ENCODE measurements at regions not wholly inside any gene's neighbourhood (a gene's known extent, or its start where the extent isn't known, plus 50 kb on each side); places are given as distances from the start of the nearest gene placed in this dataset.

DNA sequence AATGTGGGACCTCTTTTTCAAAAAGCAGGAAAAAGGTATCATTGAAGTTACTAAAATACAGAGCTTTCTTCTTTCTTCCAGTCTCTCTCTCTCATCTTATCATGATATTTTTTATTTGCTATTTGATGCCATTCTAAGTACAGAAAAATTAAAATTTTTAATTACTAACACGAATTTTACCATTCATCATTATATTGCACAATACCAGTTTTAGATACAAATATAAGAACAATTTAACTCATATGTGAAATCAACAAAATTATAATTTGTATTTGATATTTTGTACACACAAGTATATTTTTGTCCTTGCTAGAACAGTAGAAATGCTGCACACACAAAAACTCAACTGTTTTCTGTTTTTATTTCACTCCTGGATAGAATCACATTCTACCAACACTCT is 112.2 kb downstream of the OAT start:
- CTCF ChIA-PET = no interaction called here
- TF ChIP-seq, protein P1, sequence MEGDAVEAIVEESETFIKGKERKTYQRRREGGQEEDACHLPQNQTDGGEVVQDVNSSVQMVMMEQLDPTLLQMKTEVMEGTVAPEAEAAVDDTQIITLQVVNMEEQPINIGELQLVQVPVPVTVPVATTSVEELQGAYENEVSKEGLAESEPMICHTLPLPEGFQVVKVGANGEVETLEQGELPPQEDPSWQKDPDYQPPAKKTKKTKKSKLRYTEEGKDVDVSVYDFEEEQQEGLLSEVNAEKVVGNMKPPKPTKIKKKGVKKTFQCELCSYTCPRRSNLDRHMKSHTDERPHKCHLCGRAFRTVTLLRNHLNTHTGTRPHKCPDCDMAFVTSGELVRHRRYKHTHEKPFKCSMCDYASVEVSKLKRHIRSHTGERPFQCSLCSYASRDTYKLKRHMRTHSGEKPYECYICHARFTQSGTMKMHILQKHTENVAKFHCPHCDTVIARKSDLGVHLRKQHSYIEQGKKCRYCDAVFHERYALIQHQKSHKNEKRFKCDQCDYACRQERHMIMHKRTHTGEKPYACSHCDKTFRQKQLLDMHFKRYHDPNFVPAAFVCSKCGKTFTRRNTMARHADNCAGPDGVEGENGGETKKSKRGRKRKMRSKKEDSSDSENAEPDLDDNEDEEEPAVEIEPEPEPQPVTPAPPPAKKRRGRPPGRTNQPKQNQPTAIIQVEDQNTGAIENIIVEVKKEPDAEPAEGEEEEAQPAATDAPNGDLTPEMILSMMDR (IDR thresholded peaks at IDR 0.05; ENCODE audit: unreplicated experiment) = no peak
- Mint-ChIP-seq H3K27ac (ENCODE audit: unreplicated experiment) (no peak overlapping the region), H3K9me3 (ENCODE audit: low read depth, unreplicated experiment) (no peaks in the 10 kb centered on the region), H3K4me1 (ENCODE audit: low read depth, unreplicated experiment) (no peaks in the 10 kb centered on the region), H3K36me3 (ENCODE audit: insufficient read depth, unreplicated experiment) (no peaks in the 10 kb centered on the region), H3K4me3 (ENCODE audit: low read depth, unreplicated experiment) (no peak overlapping the region), H3K27me3 (ENCODE audit: unreplicated experiment) (peaks cover 22% of the 10 kb centered on the region)
- DNase-seq = no peak
- BruUV-seq (replicated peaks) = no TSS peak
- intact Hi-C loops (cut with micrococcal nuclease; ENCODE audit: unreplicated experiment) = no loop called here

DNA sequence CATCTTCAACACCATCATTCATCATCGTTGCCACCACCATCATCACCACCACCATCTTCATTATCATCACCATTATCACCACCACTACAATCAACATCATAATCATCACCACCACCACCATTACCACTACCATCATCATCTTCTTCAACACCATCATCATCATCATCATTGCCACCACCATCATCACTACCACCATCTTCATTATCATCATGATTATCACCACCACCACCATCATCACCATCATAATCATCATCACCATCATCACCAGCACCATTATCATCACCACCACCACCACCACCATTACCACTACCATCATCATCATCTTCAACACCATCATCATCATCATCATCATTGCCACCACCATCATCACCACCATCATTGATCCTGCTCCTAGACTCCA is 112.7 kb downstream of the OAT start:
- CTCF ChIA-PET = no interaction called here
- Mint-ChIP-seq H3K27me3 (ENCODE audit: unreplicated experiment) (peaks cover 27% of the 10 kb centered on the region), H3K9me3 (ENCODE audit: low read depth, unreplicated experiment) (no peaks in the 10 kb centered on the region), H3K4me3 (ENCODE audit: low read depth, unreplicated experiment) (no peak overlapping the region), H3K36me3 (ENCODE audit: insufficient read depth, unreplicated experiment) (no peaks in the 10 kb centered on the region), H3K27ac (ENCODE audit: unreplicated experiment) (no peak overlapping the region), H3K4me1 (ENCODE audit: low read depth, unreplicated experiment) (no peaks in the 10 kb centered on the region)
- BruUV-seq (replicated peaks) = no TSS peak
- no peak for DNase-seq
- intact Hi-C loops (cut with micrococcal nuclease; ENCODE audit: unreplicated experiment) = no loop called here
- TF ChIP-seq, protein P1 (IDR thresholded peaks at IDR 0.05; ENCODE audit: unreplicated experiment) = no peak

DNA sequence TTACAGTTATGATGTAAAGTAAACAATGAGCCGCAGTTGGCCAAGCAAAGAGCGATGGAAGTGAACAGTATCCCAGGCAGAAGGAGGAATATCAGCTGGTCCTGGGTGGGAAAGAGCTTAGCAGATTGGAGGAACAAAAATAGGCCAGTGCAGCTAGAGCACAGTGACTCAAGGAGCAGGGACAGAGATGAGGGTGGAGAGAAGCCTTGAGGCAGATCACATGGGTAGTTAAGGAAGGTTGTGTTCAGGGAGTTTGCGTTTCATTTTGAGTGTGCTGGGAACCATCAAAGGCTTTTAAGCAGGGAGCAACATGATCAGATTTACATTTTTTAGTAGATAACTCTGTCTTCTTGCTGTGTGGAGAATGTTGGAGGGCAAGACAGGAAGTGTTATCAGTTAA is 113.6 kb downstream of the OAT start:
- Mint-ChIP-seq H3K9me3 (ENCODE audit: low read depth, unreplicated experiment) (no peaks in the 10 kb centered on the region), H3K4me3 (ENCODE audit: low read depth, unreplicated experiment) (no peak overlapping the region), H3K36me3 (ENCODE audit: insufficient read depth, unreplicated experiment) (no peaks in the 10 kb centered on the region), H3K27ac (ENCODE audit: unreplicated experiment) (no peak overlapping the region), H3K27me3 (ENCODE audit: unreplicated experiment) (peaks cover 35% of the 10 kb centered on the region), H3K4me1 (ENCODE audit: low read depth, unreplicated experiment) (no peaks in the 10 kb centered on the region)
- BruUV-seq (replicated peaks) = no TSS peak
- intact Hi-C loops (cut with micrococcal nuclease; ENCODE audit: unreplicated experiment) = no loop called here
- TF ChIP-seq, protein P1 (IDR thresholded peaks at IDR 0.05; ENCODE audit: unreplicated experiment) = no peak
- DNase-seq = no peak
- CTCF ChIA-PET = no interaction called here

DNA sequence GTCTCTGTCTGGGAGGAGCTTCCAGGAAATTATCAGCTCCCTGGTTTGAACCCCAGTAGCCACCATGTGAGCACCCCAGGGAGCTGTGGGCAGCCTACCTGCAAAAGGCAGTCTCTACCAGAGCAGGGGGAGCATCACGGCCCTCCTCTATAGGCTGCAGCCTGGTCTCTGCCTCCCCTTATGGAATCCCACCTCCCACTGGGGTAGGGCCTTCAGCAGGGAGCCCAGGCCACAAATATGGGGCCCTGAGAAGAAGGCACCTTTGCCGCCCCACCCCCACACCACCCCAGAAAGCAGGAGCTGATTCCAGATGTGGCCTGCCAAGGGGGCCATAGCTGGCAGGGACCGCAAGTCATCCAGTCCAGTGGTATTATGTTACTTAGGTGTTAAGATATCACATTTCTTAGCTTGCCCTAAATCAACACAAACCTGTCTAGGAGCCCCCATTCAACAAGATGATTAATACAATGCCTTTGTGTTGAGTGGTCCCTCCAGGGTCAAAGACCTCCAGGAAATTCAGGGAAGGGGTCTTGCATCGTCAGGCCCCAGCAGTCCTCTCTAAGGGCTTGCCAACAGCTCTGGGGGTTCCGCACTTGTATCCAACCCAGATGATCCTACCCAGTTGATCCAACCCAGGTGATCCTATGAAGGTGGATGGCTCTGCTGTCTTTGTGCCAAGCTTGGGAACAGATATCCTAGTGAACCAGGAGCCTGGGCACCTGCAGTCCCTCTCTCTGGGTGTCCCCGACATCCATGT is 114.9 kb downstream of the OAT start:
- H3K4me3 Mint-ChIP-seq (ENCODE audit: low read depth, unreplicated experiment) = no peak overlapping the region
- no peaks in the 10 kb centered on the region for H3K4me1 Mint-ChIP-seq (ENCODE audit: low read depth, unreplicated experiment)
- CTCF ChIA-PET = no interaction called here
- DNase-seq = no peak
- TF ChIP-seq, protein P1 (IDR thresholded peaks at IDR 0.05; ENCODE audit: unreplicated experiment) = no peak
- no peaks in the 10 kb centered on the region for H3K9me3 Mint-ChIP-seq (ENCODE audit: low read depth, unreplicated experiment)
- peaks cover 23% of the 10 kb centered on the region for H3K27me3 Mint-ChIP-seq (ENCODE audit: unreplicated experiment)
- BruUV-seq (replicated peaks) = no TSS peak
- H3K36me3 Mint-ChIP-seq (ENCODE audit: insufficient read depth, unreplicated experiment) = no peaks in the 10 kb centered on the region
- intact Hi-C loops (cut with micrococcal nuclease; ENCODE audit: unreplicated experiment) = no loop called here
- no peak overlapping the region for H3K27ac Mint-ChIP-seq (ENCODE audit: unreplicated experiment)

Data from Calu3 (cell line).